Natural killer cell (primary cell): ENCODE measurements at regions not wholly inside any gene's neighbourhood (a gene's known extent, or its start where the extent isn't known, plus 50 kb on each side); places are given as distances from the start of the nearest gene placed in this dataset.

Experiments
- ATAC-seq, 3 donors: fragments of 150-1000 bp in 2 of 3; fragments of 200-7000 bp in 1 of 3; cut with Tn5 transposase; 1 replicate in 1 of 3; 2 replicates in 2 of 3; pipeline ENCODE4 v1.10.0; 2021; ENCODE audit warnings: mild to moderate bottlenecking in 2 of 3, moderate library complexity in 2 of 3
- DNase-seq, 2 donors: peaks; one replicate each; pipeline versions ENCODE4 v3.0.0 to v3.0.0-alpha.2; 2013 to 2021; ENCODE audit warnings: mixed read lengths in 1 of 2
- H3K27ac ChIP-seq: one replicate; pipeline ENCODE4 v1.5.1; 2013; ENCODE audit warnings: mild to moderate bottlenecking, low read length
- H3K27me3 ChIP-seq: one replicate; pipeline ENCODE4 v1.6.1; 2013; ENCODE audit warnings: low read length; ENCODE audit not compliant: control insufficient read depth, insufficient read depth
- H3K36me3 ChIP-seq: one replicate; pipeline ENCODE4 v1.6.1; 2013; ENCODE audit warnings: low read length; ENCODE audit not compliant: control insufficient read depth, insufficient read depth
- H3K4me1 ChIP-seq: one replicate; pipeline ENCODE4 v1.6.1; 2013; ENCODE audit warnings: low read length; ENCODE audit not compliant: control insufficient read depth, insufficient read depth
- H3K4me3 ChIP-seq: one replicate; pipeline ENCODE4 v1.5.1; 2013; ENCODE audit warnings: low read length
- H3K9me3 ChIP-seq: one replicate; pipeline ENCODE4 v1.6.1; 2013; ENCODE audit warnings: low read length; ENCODE audit not compliant: control insufficient read depth, insufficient read depth
- H3K27ac Mint-ChIP-seq, 2 donors: one replicate each; pipeline ENCODE4 v1.8.0; 2022; ENCODE audit warnings: mild to moderate bottlenecking in 2 of 2, mixed read lengths in 2 of 2, moderate library complexity in 1 of 2
- H3K27me3 Mint-ChIP-seq, 2 donors: one replicate each; pipeline ENCODE4 v1.8.0; 2022; ENCODE audit warnings: low read depth in 2 of 2, mixed read lengths in 2 of 2
- H3K36me3 Mint-ChIP-seq: one replicate; pipeline ENCODE4 v1.8.0; 2022; ENCODE audit warnings: mixed read lengths
- H3K4me1 Mint-ChIP-seq, 2 donors: one replicate each; pipeline ENCODE4 v1.8.0; 2022; ENCODE audit warnings: mixed read lengths in 2 of 2
- H3K4me3 Mint-ChIP-seq: one replicate; pipeline ENCODE4 v1.8.0; 2022; ENCODE audit warnings: mild to moderate bottlenecking, moderate library complexity, mixed read lengths
- H3K9me3 Mint-ChIP-seq, 2 donors: one replicate each; pipeline ENCODE4 v1.8.0; 2022; ENCODE audit warnings: mixed read lengths in 2 of 2
- CTCF ChIP-seq: fragments of 200-600 bp; IDR thresholded peaks from one replicate; pipeline ENCODE4 v1.8.0; 2022; ENCODE audit warnings: antibody characterized with exemption
- WGBS: methylation state at CpG from one replicate; pipeline ENCODE4 v1.1.7; 2013; ENCODE audit warnings: missing lambda C conversion rate; ENCODE audit not compliant: insufficient coverage; 5-methylcytosine and 5-hydroxymethylcytosine counted together
- intact Hi-C: fragments of 100-400 bp; cut with micrococcal nuclease; formaldehyde crosslinking; loops from one replicate; pipeline ENCODE4 v1.14.2; 2022

GRCh38 chr11:79966592-79966991, 525.8 kb upstream of the TENM4 start:
- intact Hi-C loops = no loop called here

GRCh38 chr11:79963856-79964645, 523.2 kb upstream of the TENM4 start:
- no peak for TF ChIP-seq CTCF
- Mint-ChIP-seq H3K4me1 (no peaks in the 10 kb centered on the region), H3K4me3 (no peak overlapping the region), H3K36me3 (no peaks in the 10 kb centered on the region), H3K27me3 (no peaks in the 10 kb centered on the region), H3K27ac (no peak overlapping the region), H3K9me3 (peaks cover 17 to 21% of the 10 kb centered on the region in 2 donors)
- no peak overlapping the region for H3K4me3 ChIP-seq
- no peak for ATAC-seq
- 70% methylated on average over 4 of the region's 5 CpGs for WGBS
- no peaks in the 10 kb centered on the region for H3K4me1 ChIP-seq
- intact Hi-C loops = no loop called here
- no peak for DNase-seq
- no peaks in the 10 kb centered on the region for H3K36me3 ChIP-seq
- no peaks in the 10 kb centered on the region for H3K27me3 ChIP-seq
- no peak overlapping the region for H3K27ac ChIP-seq
- H3K9me3 ChIP-seq = peaks cover 2% of the 10 kb centered on the region

More at GRCh38 chr11:79966592-79966991, 525.8 kb upstream of the TENM4 start:
- 69% methylated on average over 1 of the region's 1 CpG for WGBS
- H3K36me3 Mint-ChIP-seq = no peaks in the 10 kb centered on the region
- Histone ChIP-seq H3K4me3 (no peak overlapping the region), H3K27ac (no peak overlapping the region), H3K27me3 (no peaks in the 10 kb centered on the region), H3K4me1 (no peaks in the 10 kb centered on the region), H3K9me3 (no peaks in the 10 kb centered on the region), H3K36me3 (no peaks in the 10 kb centered on the region)
- H3K27me3 Mint-ChIP-seq = no peaks in the 10 kb centered on the region
- peaks cover 16 to 18% of the 10 kb centered on the region in 2 donors for H3K9me3 Mint-ChIP-seq
- H3K27ac Mint-ChIP-seq = no peak overlapping the region
- H3K4me3 Mint-ChIP-seq = no peak overlapping the region
- DNase-seq (no peak), ATAC-seq (no peak)
- no peak for TF ChIP-seq CTCF
- H3K4me1 Mint-ChIP-seq = no peaks in the 10 kb centered on the region

- Mint-ChIP-seq H3K36me3 (no peaks in the 10 kb centered on the region), H3K9me3 (peaks cover 17 to 24% of the 10 kb centered on the region in 2 donors), H3K27me3 (no peaks in the 10 kb centered on the region), H3K27ac (no peak overlapping the region), H3K4me1 (no peaks in the 10 kb centered on the region), H3K4me3 (no peak overlapping the region)
- no peak overlapping the region for H3K4me3 ChIP-seq
- DNase-seq (no peak), ATAC-seq (no peak)
- no peak for TF ChIP-seq CTCF
- no peaks in the 10 kb centered on the region for H3K36me3 ChIP-seq
- intact Hi-C loops = no loop called here
- no peak overlapping the region for H3K27ac ChIP-seq
- H3K27me3 ChIP-seq = no peaks in the 10 kb centered on the region
- no peaks in the 10 kb centered on the region for H3K4me1 ChIP-seq
- peaks cover 2% of the 10 kb centered on the region for H3K9me3 ChIP-seq
These were observed 519.6 kb upstream of the TENM4 start for GRCh38 chr11:79960461-79960860.

- intact Hi-C loops = no loop called here
- peaks cover 2% of the 10 kb centered on the region for H3K9me3 ChIP-seq
- DNase-seq (no peak), ATAC-seq (no peak)
- no peak overlapping the region for H3K4me3 ChIP-seq
- no peaks in the 10 kb centered on the region for H3K27me3 ChIP-seq
- no peaks in the 10 kb centered on the region for H3K4me1 Mint-ChIP-seq
- 88% methylated on average over 2 of the region's 2 CpGs for WGBS
- H3K4me3 Mint-ChIP-seq = no peak overlapping the region
- TF ChIP-seq CTCF = no peak
- H3K27me3 Mint-ChIP-seq = no peaks in the 10 kb centered on the region
- H3K36me3 ChIP-seq = no peaks in the 10 kb centered on the region
- H3K27ac Mint-ChIP-seq = no peak overlapping the region
- H3K9me3 Mint-ChIP-seq = peaks cover 20 to 27% of the 10 kb centered on the region in 2 donors
- no peaks in the 10 kb centered on the region for H3K4me1 ChIP-seq
- no peaks in the 10 kb centered on the region for H3K36me3 Mint-ChIP-seq
- no peak overlapping the region for H3K27ac ChIP-seq
These were observed 518.5 kb upstream of the TENM4 start for GRCh38 chr11:79959318-79959717.
